ENCODE measurements at regions not wholly inside any gene's neighbourhood (a gene's known extent, or its start where the extent isn't known, plus 50 kb on each side); places are given as distances from the start of the nearest gene placed in this dataset.

DNA sequence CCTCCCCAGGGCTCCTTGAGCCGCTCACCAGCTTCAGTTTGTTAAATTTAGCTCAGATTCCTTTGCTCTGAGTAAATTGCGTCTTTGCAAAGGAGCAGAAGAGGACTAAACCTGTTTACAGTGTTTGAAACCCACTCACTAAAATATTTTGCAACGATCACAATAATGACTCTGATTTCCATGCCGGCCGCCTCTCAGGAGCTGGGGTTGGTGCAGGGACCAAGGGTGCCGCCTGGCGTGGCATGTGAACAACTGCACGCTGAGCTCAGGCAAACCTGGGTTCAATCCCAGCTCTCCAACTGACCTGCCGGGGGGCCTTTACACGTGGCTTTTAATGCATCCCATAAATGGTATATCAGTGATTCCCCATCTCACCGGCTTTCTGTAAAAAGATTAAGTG, 68.7 kb upstream of the CACNA1A start:
- H3K4me1 Mint-ChIP-seq: no peaks in the 10 kb centered on the region
- H3K4me3 Mint-ChIP-seq: no peak overlapping the region
- ATAC-seq: no peak
- ChIA-PET CTCF (interaction anchor here (0.5 to 1.8 kb wide), 3 partner anchors 11 to 15 kb away, joined by 3 to 6 read pairs (median 3); no protein-coding TSS in a partner anchor), POLR2A (interaction anchor here (0.7 kb wide), 1 partner anchor 159 kb away, joined by 3 read pairs; no protein-coding TSS in a partner anchor)
- DNase-seq: no peak
- H3K27me3 Mint-ChIP-seq: peaks cover 0 to 36% (median 25%) of the 10 kb centered on the region in 5 donors
- no peaks in the 10 kb centered on the region for H3K36me3 ChIP-seq (ENCODE audit: control insufficient read depth in 2 of 3, insufficient read depth in 3 of 3, low read length in 3 of 3)
- H3K27ac Mint-ChIP-seq: no peak overlapping the region
- no peak overlapping the region for H3K4me3 ChIP-seq (ENCODE audit: low read length)
- H3K36me3 Mint-ChIP-seq: peaks cover 0 to 14% (median 0%) of the 10 kb centered on the region in 5 donors
- no peaks in the 10 kb centered on the region for H3K27me3 ChIP-seq (ENCODE audit: control insufficient read depth in 2 of 2, insufficient read depth in 2 of 2, low read length in 2 of 2)
- H3K27ac ChIP-seq (ENCODE audit: low read depth, low read length): no peak overlapping the region
- intact Hi-C loops (cut with micrococcal nuclease): no loop called here
- no peaks in the 10 kb centered on the region for H3K4me1 ChIP-seq (ENCODE audit: control insufficient read depth in 2 of 2, insufficient read depth in 2 of 2, low read length in 2 of 2)
- H3K9me3 ChIP-seq (ENCODE audit: control insufficient read depth in 2 of 3, low read length in 3 of 3): peaks cover 0 to 9% (median 0%) of the 10 kb centered on the region in 3 experiments
- H3K9me3 Mint-ChIP-seq: peaks cover 6 to 34% (median 21%) of the 10 kb centered on the region in 11 donors

DNA sequence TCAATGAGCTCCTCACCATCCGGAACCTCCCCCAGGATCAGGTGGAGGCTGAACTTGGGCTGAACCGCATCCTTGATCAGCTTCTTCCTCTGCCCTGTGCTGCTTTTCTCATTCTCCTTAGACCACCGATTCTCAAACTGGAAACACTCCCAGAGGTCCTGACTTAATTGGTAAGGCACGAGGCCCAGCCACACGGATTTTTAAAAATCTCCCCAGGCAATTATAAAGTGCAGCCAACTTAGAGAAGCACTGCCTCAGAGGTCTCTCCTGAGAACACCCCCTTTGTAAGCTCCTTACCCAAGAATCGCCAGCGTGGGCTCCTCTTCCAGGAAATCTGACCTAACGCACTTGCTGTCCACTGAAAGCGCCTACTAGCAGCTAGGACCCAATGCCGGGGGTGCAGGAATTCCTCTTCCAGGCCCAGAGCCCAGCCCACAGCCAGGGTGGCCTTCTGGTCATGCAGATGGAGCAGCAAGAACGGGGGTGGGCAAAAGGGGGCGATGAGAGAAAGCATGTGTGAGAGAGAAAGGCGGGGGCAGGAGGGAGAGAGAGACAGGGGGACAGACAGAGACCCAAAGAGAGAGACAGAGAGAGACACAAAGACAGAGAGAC, 66.9 kb upstream of the CACNA1A start:
- no peak for ATAC-seq
- Mint-ChIP-seq H3K4me1 (no peaks in the 10 kb centered on the region), H3K27ac (no peak overlapping the region), H3K4me3 (no peak overlapping the region), H3K36me3 (peaks cover 0 to 14% (median 0%) of the 10 kb centered on the region in 5 donors), H3K9me3 (peaks cover 5 to 22% (median 14%) of the 10 kb centered on the region in 11 donors), H3K27me3 (peaks cover 0 to 32% (median 22%) of the 10 kb centered on the region in 5 donors)
- no peak overlapping the region for H3K4me3 ChIP-seq (ENCODE audit: low read length)
- ChIA-PET POLR2A (no interaction called here), CTCF (interaction anchor here (0.6 kb wide), 1 partner anchor 1109 kb away, joined by 6 read pairs; no protein-coding TSS in a partner anchor)
- DNase-seq: no peak
- H3K9me3 ChIP-seq (ENCODE audit: control insufficient read depth in 2 of 3, low read length in 3 of 3): peaks cover 0 to 1% (median 0%) of the 10 kb centered on the region in 3 experiments
- H3K27me3 ChIP-seq (ENCODE audit: control insufficient read depth in 2 of 2, insufficient read depth in 2 of 2, low read length in 2 of 2): no peaks in the 10 kb centered on the region
- no peaks in the 10 kb centered on the region for H3K36me3 ChIP-seq (ENCODE audit: control insufficient read depth in 2 of 3, insufficient read depth in 3 of 3, low read length in 3 of 3)
- intact Hi-C loops (cut with micrococcal nuclease): no loop called here
- H3K27ac ChIP-seq (ENCODE audit: low read depth, low read length): no peak overlapping the region
- no peaks in the 10 kb centered on the region for H3K4me1 ChIP-seq (ENCODE audit: control insufficient read depth in 2 of 2, insufficient read depth in 2 of 2, low read length in 2 of 2)

GRCh38 chr19:13561461-13561860, 55.2 kb upstream of the CACNA1A start:
- Mint-ChIP-seq H3K27me3 (peaks cover 2 to 38% (median 20%) of the 10 kb centered on the region in 5 donors), H3K27ac (no peak overlapping the region), H3K9me3 (peaks cover 0 to 19% (median 5%) of the 10 kb centered on the region in 11 donors), H3K4me3 (no peak overlapping the region), H3K36me3 (peaks cover 0 to 4% (median 0%) of the 10 kb centered on the region in 5 donors), H3K4me1 (peaks cover 0 to 2% (median 0%) of the 10 kb centered on the region in 7 donors)
- POLR2A ChIA-PET: no interaction called here
- intact Hi-C loops (cut with micrococcal nuclease): no loop called here
- CTCF ChIA-PET: interaction anchor here (0.6 kb wide), 1 partner anchor 120 kb away, joined by 4 read pairs; no protein-coding TSS in a partner anchor
- ATAC-seq (no peak), DNase-seq (no peak)
- Histone ChIP-seq H3K9me3 (ENCODE audit: control insufficient read depth in 2 of 3, low read length in 3 of 3) (no peaks in the 10 kb centered on the region), H3K4me1 (ENCODE audit: control insufficient read depth in 2 of 2, insufficient read depth in 2 of 2, low read length in 2 of 2) (no peaks in the 10 kb centered on the region), H3K27ac (ENCODE audit: low read depth, low read length) (no peak overlapping the region), H3K36me3 (ENCODE audit: control insufficient read depth in 2 of 3, insufficient read depth in 3 of 3, low read length in 3 of 3) (no peaks in the 10 kb centered on the region), H3K4me3 (ENCODE audit: low read length) (no peak overlapping the region), H3K27me3 (ENCODE audit: control insufficient read depth in 2 of 2, insufficient read depth in 2 of 2, low read length in 2 of 2) (no peaks in the 10 kb centered on the region)

- POLR2A ChIA-PET: no interaction called here
- H3K9me3 Mint-ChIP-seq: peaks cover 0 to 19% (median 2%) of the 10 kb centered on the region in 11 donors
- no peak overlapping the region for H3K4me3 Mint-ChIP-seq
- intact Hi-C loops (cut with micrococcal nuclease): no loop called here
- H3K27ac ChIP-seq (ENCODE audit: low read depth, low read length): no peak overlapping the region
- H3K4me3 ChIP-seq (ENCODE audit: low read length): no peak overlapping the region
- H3K36me3 Mint-ChIP-seq: peaks cover 0 to 4% (median 0%) of the 10 kb centered on the region in 5 donors
- peaks cover 0 to 3% of the 10 kb centered on the region in 2 donors for H3K27me3 ChIP-seq (ENCODE audit: control insufficient read depth in 2 of 2, insufficient read depth in 2 of 2, low read length in 2 of 2)
- ATAC-seq: no peak
- H3K4me1 Mint-ChIP-seq: peaks cover 0 to 2% (median 0%) of the 10 kb centered on the region in 7 donors
- CTCF ChIA-PET: no interaction called here
- H3K9me3 ChIP-seq (ENCODE audit: control insufficient read depth in 2 of 3, low read length in 3 of 3): no peaks in the 10 kb centered on the region
- peaks cover 6 to 45% (median 27%) of the 10 kb centered on the region in 5 donors for H3K27me3 Mint-ChIP-seq
- no peaks in the 10 kb centered on the region for H3K4me1 ChIP-seq (ENCODE audit: control insufficient read depth in 2 of 2, insufficient read depth in 2 of 2, low read length in 2 of 2)
- DNase-seq: peak in 2 of 9 donors; percentile 14 to 16
- no peaks in the 10 kb centered on the region for H3K36me3 ChIP-seq (ENCODE audit: control insufficient read depth in 2 of 3, insufficient read depth in 3 of 3, low read length in 3 of 3)
- H3K27ac Mint-ChIP-seq: no peak overlapping the region
Observed at GRCh38 chr19:13557756-13558398, 51.6 kb upstream of the CACNA1A start.

- H3K4me3 Mint-ChIP-seq: no peak overlapping the region
- Histone ChIP-seq H3K27ac (ENCODE audit: low read depth, low read length) (no peak overlapping the region), H3K9me3 (ENCODE audit: control insufficient read depth in 2 of 3, low read length in 3 of 3) (no peaks in the 10 kb centered on the region), H3K4me3 (ENCODE audit: low read length) (no peak overlapping the region), H3K36me3 (ENCODE audit: control insufficient read depth in 2 of 3, insufficient read depth in 3 of 3, low read length in 3 of 3) (no peaks in the 10 kb centered on the region), H3K27me3 (ENCODE audit: control insufficient read depth in 2 of 2, insufficient read depth in 2 of 2, low read length in 2 of 2) (peaks cover 0 to 3% of the 10 kb centered on the region in 2 donors), H3K4me1 (ENCODE audit: control insufficient read depth in 2 of 2, insufficient read depth in 2 of 2, low read length in 2 of 2) (no peaks in the 10 kb centered on the region)
- ATAC-seq (no peak), DNase-seq (no peak)
- intact Hi-C loops (cut with micrococcal nuclease): no loop called here
- POLR2A ChIA-PET: no interaction called here
- CTCF ChIA-PET: no interaction called here
- H3K27me3 Mint-ChIP-seq: peaks cover 6 to 56% (median 35%) of the 10 kb centered on the region in 5 donors
- H3K36me3 Mint-ChIP-seq: peaks cover 0 to 4% (median 0%) of the 10 kb centered on the region in 5 donors
- H3K9me3 Mint-ChIP-seq: peaks cover 0 to 19% (median 4%) of the 10 kb centered on the region in 11 donors
- H3K4me1 Mint-ChIP-seq: peaks cover 0 to 2% (median 0%) of the 10 kb centered on the region in 7 donors
- peak overlapping the region in 1 of 9 donors; percentile 33 for H3K27ac Mint-ChIP-seq
Observed at GRCh38 chr19:13556552-13556951, 50.3 kb upstream of the CACNA1A start.
